ENCODE measurements at regions not wholly inside any gene's neighbourhood (a gene's known extent, or its start where the extent isn't known, plus 50 kb on each side); places are given as distances from the start of the nearest gene placed in this dataset.

DNA sequence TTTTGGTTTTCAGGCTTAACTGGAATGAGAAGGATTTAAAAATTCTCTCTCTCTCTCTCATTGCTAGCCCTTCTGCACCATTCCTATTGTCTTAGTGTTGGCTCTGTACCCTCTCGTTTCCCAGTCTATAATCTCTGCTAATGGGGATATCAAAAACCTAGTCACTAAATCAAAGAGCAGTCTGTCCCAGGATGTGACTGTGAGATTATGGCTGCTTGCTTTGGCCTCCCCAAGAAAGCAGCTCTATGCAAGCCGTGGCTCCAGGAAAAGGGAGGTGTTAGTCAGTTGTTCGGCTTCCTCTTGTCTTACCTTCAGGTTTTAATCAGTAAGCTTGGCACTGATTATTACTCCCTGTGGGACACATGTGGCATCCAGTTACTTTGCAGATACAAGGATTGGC is 468.8 kb downstream of the USP25 start:
- TF ChIP-seq POLR2AphosphoS5 (IDR thresholded peaks at IDR 0.05; ENCODE audit: low read depth, low read length) (no peak), POLR2A (IDR thresholded peaks at IDR 0.05; ENCODE audit: low read depth, low read length) (no peak), TAF1 (IDR thresholded peaks at IDR 0.05; ENCODE audit: borderline replicate concordance, low read depth, low read length) (no peak)

Data from GM12892 (cell line).